HG02884 (cell line): ENCODE measurements at regions not wholly inside any gene's neighbourhood (a gene's known extent, or its start where the extent isn't known, plus 50 kb on each side); places are given as distances from the start of the nearest gene placed in this dataset.

Source experiments
- ATAC-seq: cut with Tn5 transposase; IDR thresholded peaks from one replicate; pipeline ENCODE4 v1.9.1; 2021; ENCODE audit warnings: mild to moderate bottlenecking, moderate library complexity; ENCODE audit not compliant: unreplicated experiment

GRCh38 chr15:70158309-70159000 lies 60.7 kb upstream of the TLE3 start:
- no peak for ATAC-seq

- ATAC-seq = no peak
Observed at GRCh38 chr15:70156671-70157271, 59.1 kb upstream of the TLE3 start.

GRCh38 chr15:70154718-70155347 lies 57.1 kb upstream of the TLE3 start:
- ATAC-seq = no peak

GRCh38 chr15:70153921-70154717 lies 56.4 kb upstream of the TLE3 start:
- ATAC-seq = no peak

GRCh38 chr15:70152070-70152480 lies 54.4 kb upstream of the TLE3 start:
- no peak for ATAC-seq

GRCh38 chr15:70151462-70151861 lies 53.7 kb upstream of the TLE3 start:
- no peak for ATAC-seq

GRCh38 chr15:70151003-70151402 lies 53.3 kb upstream of the TLE3 start:
- ATAC-seq = no peak

- no peak for ATAC-seq
Observed at GRCh38 chr15:70150405-70150747, 52.7 kb upstream of the TLE3 start.

- no peak for ATAC-seq
Observed at GRCh38 chr15:70149667-70150404, 52.1 kb upstream of the TLE3 start.

GRCh38 chr15:70147778-70148177 lies 50.1 kb upstream of the TLE3 start:
- ATAC-seq = no peak
